Inferior parietal cortex (tissue), 1 donor: ENCODE measurements at regions not wholly inside any gene's neighbourhood (a gene's known extent, or its start where the extent isn't known, plus 50 kb on each side); places are given as distances from the start of the nearest gene placed in this dataset.

Experiments used
- DNase-seq: peaks from one replicate; pipeline ENCODE4 v3.0.0-alpha.2; 2016; ENCODE audit errors: extremely low spot score

- no peak for DNase-seq
Measured at GRCh38 chr14:34043627-34044372, 92.9 kb upstream of the EGLN3 start.

GRCh38 chr14:34041220-34041619 lies 90.3 kb upstream of the EGLN3 start:
- DNase-seq = no peak

- no peak for DNase-seq
Measured at GRCh38 chr14:34040766-34041165, 89.9 kb upstream of the EGLN3 start.

- no peak for DNase-seq
Measured at GRCh38 chr14:34039428-34040047, 88.7 kb upstream of the EGLN3 start.

GRCh38 chr14:34038358-34039057 lies 87.6 kb upstream of the EGLN3 start:
- DNase-seq = no peak

- no peak for DNase-seq
Measured at GRCh38 chr14:34036319-34036766, 85.5 kb upstream of the EGLN3 start.

- DNase-seq = no peak
Measured at GRCh38 chr14:34035934-34036250, 85.0 kb upstream of the EGLN3 start.

GRCh38 chr14:34035177-34035933 lies 84.5 kb upstream of the EGLN3 start:
- DNase-seq = no peak

GRCh38 chr14:34034447-34035176 lies 83.7 kb upstream of the EGLN3 start:
- DNase-seq = no peak

GRCh38 chr14:34032720-34033119 lies 81.8 kb upstream of the EGLN3 start:
- DNase-seq = no peak

- DNase-seq = peak; percentile 42
Measured at GRCh38 chr14:34030864-34031263, 80.0 kb upstream of the EGLN3 start.

GRCh38 chr14:34029921-34030334 lies 79.1 kb upstream of the EGLN3 start:
- DNase-seq = no peak

- no peak for DNase-seq
Measured at GRCh38 chr14:34027990-34028495, 77.2 kb upstream of the EGLN3 start.

- DNase-seq = no peak
Measured at GRCh38 chr14:34027130-34027989, 76.5 kb upstream of the EGLN3 start.

- no peak for DNase-seq
Measured at GRCh38 chr14:34025325-34026017, 74.6 kb upstream of the EGLN3 start.

- no peak for DNase-seq
Measured at GRCh38 chr14:34024768-34025144, 73.9 kb upstream of the EGLN3 start.

GRCh38 chr14:34023824-34024767 lies 73.2 kb upstream of the EGLN3 start:
- no peak for DNase-seq

GRCh38 chr14:34021096-34021495 lies 70.2 kb upstream of the EGLN3 start:
- no peak for DNase-seq

- no peak for DNase-seq
Measured at GRCh38 chr14:34020014-34020413, 69.1 kb upstream of the EGLN3 start.
